Heart right ventricle (tissue), 16 donors: ENCODE measurements at regions not wholly inside any gene's neighbourhood (a gene's known extent, or its start where the extent isn't known, plus 50 kb on each side); places are given as distances from the start of the nearest gene placed in this dataset.
A peak's percentile ranks its signal among the peaks of the same experiment; 100 is the strongest.

ENCODE experiments used
- ATAC-seq, 8 donors: fragments of 200-7000 bp; cut with Tn5 transposase; one replicate each; pipeline ENCODE4 v1.9.1; 2020; ENCODE audit warnings: mild to moderate bottlenecking in 8 of 8, moderate library complexity in 8 of 8, moderate number of reproducible peaks in 1 of 8
- DNase-seq, 2 donors: peaks; one replicate each; pipeline ENCODE4 v3.0.0-alpha.2; 2020
- H3K27ac ChIP-seq, 10 donors: fragments of 200-600 bp; sonication (generic) in 2 of 10; one replicate each; pipeline versions ENCODE4 v1.5.0 to v1.8.0; 2020 to 2022; ENCODE audit warnings: mild to moderate bottlenecking in 3 of 10
- H3K27me3 ChIP-seq, 7 donors: fragments of 200-600 bp; one replicate each; pipeline ENCODE4 v1.8.0; 2021 to 2022; ENCODE audit warnings: mild to moderate bottlenecking in 2 of 7
- H3K36me3 ChIP-seq, 9 donors: fragments of 200-600 bp; sonication (generic) in 1 of 9; one replicate each; pipeline versions ENCODE4 v1.5.0 to v1.8.0; 2020 to 2022; ENCODE audit warnings: mild to moderate bottlenecking in 2 of 9
- H3K4me1 ChIP-seq, 9 donors: fragments of 200-600 bp; sonication (generic) in 1 of 9; one replicate each; pipeline versions ENCODE4 v1.5.0 to v1.8.0; 2020 to 2022; ENCODE audit warnings: mild to moderate bottlenecking in 4 of 9
- H3K4me3 ChIP-seq, 10 donors: fragments of 200-600 bp; sonication (generic) in 2 of 10; one replicate each; pipeline versions ENCODE4 v1.5.0 to v1.8.0; 2020 to 2022; ENCODE audit warnings: mild to moderate bottlenecking in 7 of 10, moderate library complexity in 2 of 10
- H3K9me3 ChIP-seq, 11 donors: fragments of 200-600 bp in 10 of 11; sonication (generic) in 2 of 11; one replicate each; pipeline versions ENCODE4 v1.5.0 to v1.8.0; 2013 to 2022; ENCODE audit warnings: mild to moderate bottlenecking in 2 of 11, control low read depth in 1 of 11, moderate library complexity in 1 of 11
- WGBS, 2 donors: extraction: QIAGEN DNeasy Blood & Tissue Kit; methylation state at CpG; one replicate each; pipeline ENCODE4 v1.1.7; 2013; ENCODE audit warnings: inconsistent platforms in 1 of 2; 5-methylcytosine and 5-hydroxymethylcytosine counted together
- intact Hi-C, 10 donors: fragments of 100-400 bp; cut with DNase I; formaldehyde crosslinking; loops; one replicate each; pipeline versions ENCODE4 v1.11.1 to v1.14.2; 2022
- TF ChIP-seq, protein P1 (sequence below), 9 donors: fragments of 200-600 bp; sonication (generic) in 2 of 9; IDR thresholded peaks; one replicate each; pipeline versions ENCODE4 v1.5.0 to v1.8.0; 2021 to 2022; ENCODE audit warnings: antibody characterized with exemption in 9 of 9, mild to moderate bottlenecking in 5 of 9, moderate library complexity in 1 of 9
- donor health status: Arrhythmogenic right ventricular cardiomyopathy.
- donor health status: ischemic (EF 13 %, LVEDD 7.1; RV severe dilation, severe dysfunction).
- donor health status: healthy with polysubstance abuse.
- donor health status: DM: no; HTN: yes; CAD: no.
- donor health status: DM: no; HTN: no; CAD: no.
- donor health status: ischemic (EF 25% LVEDD 6.9; RV normal size, moderate dysfunction).
- donor health status: ischemic (EF 25% LVEDD 5.7; RV mildly dilated, moderate dysfunction).
- donor health status: healthy.
- donor health status: DM: yes; HTN: yes; CAD: no.
- donor health status: Ischemic cardiomyopathy.
- donor health status: ischemic (EF 35%, LVEDD 5.7; RV mildly dilated, moderate dysfunction).
- donor health status: nonischemic (EF 11% LVEDD 7.7; RV severe dilation, severe dysfunction).
- donor health status: DM: yes; HTN: yes; CAD: no.
- donor health status: PGD.
- donor health status: ischemic (EF 29% LVEDD 5.4; RV normal size, mild dysfunction).
- donor health status: nonischemic (EF 23%, LVEDD 6.1; RV moderate dilation, normal function).

DNA sequence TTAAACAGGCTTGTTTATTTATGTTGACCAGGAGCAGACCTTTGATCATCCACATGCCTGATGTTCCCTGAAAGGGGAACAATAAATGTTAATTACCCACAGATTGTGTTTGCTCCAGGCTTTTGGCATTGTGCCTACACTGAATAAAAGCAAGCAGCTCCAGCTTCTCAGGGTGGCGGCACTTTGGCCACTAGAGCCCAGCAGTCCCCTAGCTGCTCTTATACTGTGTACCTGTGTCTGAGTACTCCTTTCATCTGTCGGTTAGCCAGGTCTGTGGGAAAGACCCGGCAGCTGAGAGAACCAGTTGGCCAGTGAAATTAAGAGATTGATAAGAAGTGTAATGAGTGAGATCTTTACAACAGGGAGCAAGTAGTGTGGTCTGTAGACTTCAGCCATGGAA, 254.8 kb upstream of the FTMT start:
- Histone ChIP-seq H3K4me1 (no peaks in the 10 kb centered on the region), H3K4me3 (no peak overlapping the region), H3K9me3 (peaks cover 0 to 42% (median 7%) of the 10 kb centered on the region in 11 donors), H3K27ac (no peak overlapping the region), H3K27me3 (no peaks in the 10 kb centered on the region), H3K36me3 (no peaks in the 10 kb centered on the region)
- DNase-seq (no peak), ATAC-seq (no peak)
- intact Hi-C loops: no loop called here
- TF ChIP-seq, protein P1, sequence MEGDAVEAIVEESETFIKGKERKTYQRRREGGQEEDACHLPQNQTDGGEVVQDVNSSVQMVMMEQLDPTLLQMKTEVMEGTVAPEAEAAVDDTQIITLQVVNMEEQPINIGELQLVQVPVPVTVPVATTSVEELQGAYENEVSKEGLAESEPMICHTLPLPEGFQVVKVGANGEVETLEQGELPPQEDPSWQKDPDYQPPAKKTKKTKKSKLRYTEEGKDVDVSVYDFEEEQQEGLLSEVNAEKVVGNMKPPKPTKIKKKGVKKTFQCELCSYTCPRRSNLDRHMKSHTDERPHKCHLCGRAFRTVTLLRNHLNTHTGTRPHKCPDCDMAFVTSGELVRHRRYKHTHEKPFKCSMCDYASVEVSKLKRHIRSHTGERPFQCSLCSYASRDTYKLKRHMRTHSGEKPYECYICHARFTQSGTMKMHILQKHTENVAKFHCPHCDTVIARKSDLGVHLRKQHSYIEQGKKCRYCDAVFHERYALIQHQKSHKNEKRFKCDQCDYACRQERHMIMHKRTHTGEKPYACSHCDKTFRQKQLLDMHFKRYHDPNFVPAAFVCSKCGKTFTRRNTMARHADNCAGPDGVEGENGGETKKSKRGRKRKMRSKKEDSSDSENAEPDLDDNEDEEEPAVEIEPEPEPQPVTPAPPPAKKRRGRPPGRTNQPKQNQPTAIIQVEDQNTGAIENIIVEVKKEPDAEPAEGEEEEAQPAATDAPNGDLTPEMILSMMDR (IDR thresholded peaks at IDR 0.05): no peak
- 88 to 97% methylated on average over 3 of the region's 3 CpGs for WGBS, 2 donors

DNA sequence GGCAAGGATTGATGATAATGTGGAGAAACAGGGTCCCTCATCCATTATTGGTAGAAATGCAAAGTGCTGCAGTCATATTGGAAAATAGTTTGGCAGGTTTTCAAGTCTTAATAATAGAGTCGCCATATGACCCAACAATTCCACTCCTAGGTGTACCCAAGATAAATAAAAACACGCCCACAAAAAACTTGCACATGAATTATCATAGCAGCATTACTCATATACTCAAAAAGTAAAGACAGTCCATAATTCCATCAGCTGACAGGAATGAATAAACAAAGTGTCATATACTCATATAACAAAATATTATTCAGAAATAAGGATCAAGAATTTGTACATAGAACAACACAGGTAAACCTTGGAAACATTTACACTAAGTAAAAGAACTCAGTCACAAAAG, 242.9 kb upstream of the FTMT start:
- 92% methylated on average over 2 of the region's 2 CpGs for WGBS, 2 donors
- no peaks in the 10 kb centered on the region for H3K27me3 ChIP-seq
- TF ChIP-seq, protein P1 (IDR thresholded peaks at IDR 0.05): no peak
- H3K4me3 ChIP-seq: no peak overlapping the region
- no peak for DNase-seq
- no peaks in the 10 kb centered on the region for H3K4me1 ChIP-seq
- intact Hi-C loops: no loop called here
- H3K9me3 ChIP-seq: peaks cover 0 to 20% (median 0%) of the 10 kb centered on the region in 11 donors
- no peak for ATAC-seq
- no peak overlapping the region for H3K27ac ChIP-seq
- no peaks in the 10 kb centered on the region for H3K36me3 ChIP-seq

DNA sequence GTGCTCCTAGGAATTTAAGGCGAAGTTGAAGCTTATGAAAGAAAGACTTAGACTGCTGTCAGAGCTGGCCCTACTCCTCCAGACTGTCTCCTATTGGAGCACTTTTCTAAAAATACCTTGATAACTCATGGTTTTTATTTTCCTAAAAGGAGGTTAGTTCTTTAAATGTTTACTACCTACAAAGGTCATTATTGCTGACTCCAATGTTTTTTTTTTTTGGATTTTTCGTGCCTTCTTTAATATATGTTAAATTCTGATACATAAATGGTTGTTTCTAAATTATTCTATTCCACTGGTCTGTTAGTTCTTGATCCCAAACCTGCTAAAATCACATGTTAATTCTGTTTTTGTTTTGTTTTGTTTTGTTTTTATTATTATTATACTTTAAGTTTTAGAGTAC, 227.6 kb upstream of the FTMT start:
- Histone ChIP-seq H3K4me3 (no peak overlapping the region), H3K4me1 (no peaks in the 10 kb centered on the region), H3K27ac (no peak overlapping the region), H3K9me3 (no peaks in the 10 kb centered on the region), H3K27me3 (no peaks in the 10 kb centered on the region), H3K36me3 (no peaks in the 10 kb centered on the region)
- intact Hi-C loops: no loop called here
- TF ChIP-seq, protein P1 (IDR thresholded peaks at IDR 0.05): no peak
- DNase-seq (no peak), ATAC-seq (no peak)
- WGBS, 2 donors: 75 to 83% methylated on average over 2 of the region's 2 CpGs

DNA sequence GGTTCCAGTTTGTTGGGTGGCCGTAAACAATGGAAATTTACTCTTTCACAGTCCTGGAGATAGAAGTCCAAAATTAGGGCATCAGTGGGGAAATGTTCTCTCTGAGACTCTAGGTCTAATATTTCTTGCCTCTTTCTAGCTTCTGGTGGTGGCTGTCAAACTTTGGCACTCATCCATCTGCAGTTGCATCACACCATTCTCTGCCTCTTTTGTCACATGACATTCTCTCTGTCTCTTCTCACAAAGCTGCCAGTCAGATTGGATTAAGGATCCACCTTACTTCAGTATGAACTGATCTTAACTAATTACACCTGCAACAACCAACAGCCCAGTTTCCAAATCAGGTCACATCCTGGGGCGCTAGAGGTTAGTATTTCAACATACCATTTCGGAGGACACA, 222.9 kb upstream of the FTMT start:
- H3K4me1 ChIP-seq: no peaks in the 10 kb centered on the region
- intact Hi-C loops: no loop called here
- DNase-seq: no peak
- H3K4me3 ChIP-seq: no peak overlapping the region
- TF ChIP-seq, protein P1 (IDR thresholded peaks at IDR 0.05): no peak
- no peaks in the 10 kb centered on the region for H3K27me3 ChIP-seq
- ATAC-seq: no peak
- no peaks in the 10 kb centered on the region for H3K36me3 ChIP-seq
- no peak overlapping the region for H3K27ac ChIP-seq
- no peaks in the 10 kb centered on the region for H3K9me3 ChIP-seq
- 62 to 77% methylated on average over 3 of the region's 3 CpGs for WGBS, 2 donors

DNA sequence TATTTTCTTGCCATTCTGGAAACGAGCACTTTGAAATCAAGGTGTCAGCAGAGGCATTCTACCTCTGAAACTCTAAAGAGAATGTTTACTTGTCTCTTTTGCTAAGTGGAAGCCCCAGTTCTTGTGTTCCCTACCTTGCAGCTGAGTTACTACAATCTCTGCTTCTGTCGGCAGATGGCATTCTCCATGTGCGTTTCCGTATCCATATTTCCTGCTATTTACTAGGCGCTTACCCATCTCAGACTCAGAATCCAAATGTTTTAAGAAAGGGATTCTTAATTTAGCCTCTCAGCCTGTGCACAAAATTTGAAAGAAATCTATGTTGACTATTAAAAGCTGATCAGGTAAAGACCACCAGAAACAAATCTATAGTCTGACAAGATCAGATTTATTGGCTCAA, 221.3 kb upstream of the FTMT start:
- intact Hi-C loops: no loop called here
- Histone ChIP-seq H3K36me3 (no peaks in the 10 kb centered on the region), H3K4me3 (no peak overlapping the region), H3K27me3 (no peaks in the 10 kb centered on the region), H3K9me3 (no peaks in the 10 kb centered on the region), H3K4me1 (no peaks in the 10 kb centered on the region), H3K27ac (no peak overlapping the region)
- no peak for ATAC-seq
- 37 to 58% methylated on average over 5 of the region's 5 CpGs for WGBS, 2 donors
- TF ChIP-seq, protein P1 (IDR thresholded peaks at IDR 0.05): peak in 4 of 9 donors; percentile 14 to 41 (median 28)
- no peak for DNase-seq
